ENCODE measurements at regions not wholly inside any gene's neighbourhood (a gene's known extent, or its start where the extent isn't known, plus 50 kb on each side); places are given as distances from the start of the nearest gene placed in this dataset.

GRCh38 chr22:48140261-48140813 lies 1377.9 kb downstream of the TBC1D22A start (continued):
- no peak for TF ChIP-seq KIAA2018 (CRISPR knock-in tag; IDR thresholded peaks at IDR 0.05; ENCODE audit: borderline replicate concordance)
- TF ChIP-seq ZNF644 (CRISPR knock-in tag; IDR thresholded peaks at IDR 0.05; ENCODE audit: low read depth): no peak
- TF ChIP-seq ZNF318 (CRISPR knock-in tag; IDR thresholded peaks at IDR 0.05): no peak

Measured in HepG2 (cell line).